PC-9 (cell line): ENCODE measurements at regions not wholly inside any gene's neighbourhood (a gene's known extent, or its start where the extent isn't known, plus 50 kb on each side); places are given as distances from the start of the nearest gene placed in this dataset.

Experiments used
- CTCF ChIP-seq: fragments of 200-600 bp; sonication (generic); conservative IDR thresholded peaks from 2 replicates; pipeline ENCODE4 v1.6.1; 2017; ENCODE audit warnings: mixed run types, antibody characterized with exemption, mild to moderate bottlenecking, moderate library complexity
- EZH2 ChIP-seq: fragments of 200-600 bp; sonication (generic); IDR thresholded peaks from 2 replicates; pipeline ENCODE4 v1.8.0; 2017; ENCODE audit warnings: antibody characterized with exemption, low read depth

- TF ChIP-seq CTCF (no peak), EZH2 (no peak)
These were observed 377.8 kb upstream of the ADAMTS16 start for GRCh38 chr5:4762316-4762715.
